ENCODE measurements at regions not wholly inside any gene's neighbourhood (a gene's known extent, or its start where the extent isn't known, plus 50 kb on each side); places are given as distances from the start of the nearest gene placed in this dataset.

- ChIA-PET POLR2A (ENCODE audit: unreplicated experiment) (no interaction called here), CTCF (no interaction called here)
- TF ChIP-seq CTCF (conservative IDR thresholded peaks at IDR 0.05; ENCODE audit: low read depth, low read length) (no peak), EZH2 (IDR thresholded peaks at IDR 0.05; ENCODE audit: low read length, unreplicated experiment) (no peak), EZH2phosphoT487 (IDR thresholded peaks at IDR 0.05; ENCODE audit: borderline replicate concordance, low read length) (no peak)
- ATAC-seq = no peak
- Histone ChIP-seq H3K9ac (ENCODE audit: low read length) (no peak overlapping the region), H3K79me2 (ENCODE audit: low read length) (no peaks in the 10 kb centered on the region), H4K20me1 (ENCODE audit: low read length) (no peaks in the 10 kb centered on the region), H3K9me3 (ENCODE audit: low read length) (no peaks in the 10 kb centered on the region), H3K4me3 (ENCODE audit: low read length) (no peak overlapping the region), H3K4me1 (ENCODE audit: insufficient read depth, low read length) (no peaks in the 10 kb centered on the region), H3K27ac (ENCODE audit: low read length) (no peak overlapping the region), H2AFZ (ENCODE audit: low read length) (no peak overlapping the region), H3K27me3 (ENCODE audit: low read length) (no peaks in the 10 kb centered on the region), H3F3A (ENCODE audit: low read length, unreplicated experiment) (no peaks in the 10 kb centered on the region), H3K9me2 (replicated peaks; ENCODE audit: low read length) (no peaks in the 10 kb centered on the region), H3K36me3 (ENCODE audit: low read depth, low read length) (no peaks in the 10 kb centered on the region), H3K4me2 (ENCODE audit: low read length) (no peak overlapping the region)
- intact Hi-C loops (cut with micrococcal nuclease) = no loop called here
- BruUV-seq (replicated peaks) = no TSS peak
- DNase-seq = no peak
Measured at GRCh38 chr15:46383978-46384377, 749.1 kb downstream of the SQOR start.

GRCh38 chr15:46386356-46386755, 751.5 kb downstream of the SQOR start:
- H3K36me3 ChIP-seq (ENCODE audit: low read depth, low read length) = no peaks in the 10 kb centered on the region
- H3K79me2 ChIP-seq (ENCODE audit: low read length) = no peaks in the 10 kb centered on the region
- no peaks in the 10 kb centered on the region for H3K4me1 ChIP-seq (ENCODE audit: insufficient read depth, low read length)
- no peaks in the 10 kb centered on the region for H4K20me1 ChIP-seq (ENCODE audit: low read length)
- no peak overlapping the region for H3K27ac ChIP-seq (ENCODE audit: low read length)
- no TSS peak for BruUV-seq (replicated peaks)
- H3K9ac ChIP-seq (ENCODE audit: low read length) = no peak overlapping the region
- no peaks in the 10 kb centered on the region for H3K9me2 ChIP-seq (replicated peaks; ENCODE audit: low read length)
- no peak overlapping the region for H2AFZ ChIP-seq (ENCODE audit: low read length)
- no peak for TF ChIP-seq EZH2phosphoT487 (IDR thresholded peaks at IDR 0.05; ENCODE audit: borderline replicate concordance, low read length)
- no peak for TF ChIP-seq CTCF (conservative IDR thresholded peaks at IDR 0.05; ENCODE audit: low read depth, low read length)
- no peak for ATAC-seq
- DNase-seq = peak; percentile 25
- ChIA-PET CTCF (no interaction called here), POLR2A (ENCODE audit: unreplicated experiment) (no interaction called here)
- no peak overlapping the region for H3K4me2 ChIP-seq (ENCODE audit: low read length)
- H3K4me3 ChIP-seq (ENCODE audit: low read length) = no peak overlapping the region
- H3F3A ChIP-seq (ENCODE audit: low read length, unreplicated experiment) = no peaks in the 10 kb centered on the region
- intact Hi-C loops (cut with micrococcal nuclease) = no loop called here
- H3K27me3 ChIP-seq (ENCODE audit: low read length) = no peaks in the 10 kb centered on the region
- no peaks in the 10 kb centered on the region for H3K9me3 ChIP-seq (ENCODE audit: low read length)

DNA sequence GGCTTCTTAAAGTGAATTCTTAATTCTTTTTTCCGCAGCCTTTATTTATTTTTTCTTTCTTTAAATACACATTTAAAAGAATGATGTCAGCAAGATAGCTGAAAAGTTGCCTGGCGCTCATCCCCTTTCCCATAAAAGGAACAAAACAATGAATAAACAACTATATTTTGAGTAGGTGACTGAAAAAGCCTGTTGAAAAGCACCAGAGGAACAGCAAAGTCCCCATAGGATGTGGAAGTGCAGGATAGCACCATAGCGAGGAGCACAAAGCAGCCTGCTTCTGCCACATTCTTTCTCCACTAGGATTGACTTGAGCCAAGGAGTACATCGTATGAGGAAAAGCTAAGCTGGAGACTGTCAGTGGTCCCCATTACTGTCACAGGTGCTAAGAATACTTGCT, 754.9 kb downstream of the SQOR start:
- Histone ChIP-seq H3K27ac (ENCODE audit: low read length) (no peak overlapping the region), H3K4me3 (ENCODE audit: low read length) (no peak overlapping the region), H3F3A (ENCODE audit: low read length, unreplicated experiment) (no peaks in the 10 kb centered on the region), H3K79me2 (ENCODE audit: low read length) (no peaks in the 10 kb centered on the region), H3K4me1 (ENCODE audit: insufficient read depth, low read length) (no peaks in the 10 kb centered on the region), H2AFZ (ENCODE audit: low read length) (no peak overlapping the region), H3K9me2 (replicated peaks; ENCODE audit: low read length) (no peaks in the 10 kb centered on the region), H4K20me1 (ENCODE audit: low read length) (no peaks in the 10 kb centered on the region), H3K9ac (ENCODE audit: low read length) (no peak overlapping the region), H3K27me3 (ENCODE audit: low read length) (no peaks in the 10 kb centered on the region), H3K4me2 (ENCODE audit: low read length) (no peak overlapping the region), H3K9me3 (ENCODE audit: low read length) (no peaks in the 10 kb centered on the region), H3K36me3 (ENCODE audit: low read depth, low read length) (no peaks in the 10 kb centered on the region)
- ATAC-seq (no peak), DNase-seq (no peak)
- BruUV-seq (replicated peaks) = no TSS peak
- intact Hi-C loops (cut with micrococcal nuclease) = no loop called here
- POLR2A ChIA-PET (ENCODE audit: unreplicated experiment) = no interaction called here
- TF ChIP-seq CTCF (conservative IDR thresholded peaks at IDR 0.05; ENCODE audit: low read depth, low read length) (no peak), EZH2 (IDR thresholded peaks at IDR 0.05; ENCODE audit: low read length, unreplicated experiment) (no peak), EZH2phosphoT487 (IDR thresholded peaks at IDR 0.05; ENCODE audit: borderline replicate concordance, low read length) (no peak)
- CTCF ChIA-PET = no interaction called here

Measured in PC-3 (cell line).